PC-3 (cell line): ENCODE measurements at regions not wholly inside any gene's neighbourhood (a gene's known extent, or its start where the extent isn't known, plus 50 kb on each side); places are given as distances from the start of the nearest gene placed in this dataset.

Source experiments
- CTCF ChIP-seq: fragments of 300-600 bp; sonication (generic); conservative IDR thresholded peaks from 2 replicates; pipeline ENCODE4 v1.5.1; 2017; ENCODE audit warnings: antibody characterized with exemption, low read depth, mild to moderate bottlenecking, low read length
- EZH2 ChIP-seq: fragments of 300-600 bp; sonication (generic); IDR thresholded peaks from one replicate; pipeline ENCODE4 v1.6.1; 2017; ENCODE audit warnings: antibody characterized with exemption, mild to moderate bottlenecking, low read length; ENCODE audit not compliant: unreplicated experiment

- TF ChIP-seq EZH2 (no peak), CTCF (no peak)
These were observed 182.7 kb downstream of the TMX1 start for GRCh38 chr14:51422704-51423103.
